GM21423 (cell line): ENCODE measurements at regions not wholly inside any gene's neighbourhood (a gene's known extent, or its start where the extent isn't known, plus 50 kb on each side); places are given as distances from the start of the nearest gene placed in this dataset.

Experiments used
- ATAC-seq: cut with Tn5 transposase; IDR thresholded peaks from one replicate; pipeline ENCODE4 v1.9.1; 2021; ENCODE audit warnings: mild to moderate bottlenecking, moderate library complexity; ENCODE audit not compliant: unreplicated experiment

GRCh38 chr13:22693691-22694090, 487.1 kb upstream of the SGCG start:
- ATAC-seq, result no peak

- no peak for ATAC-seq
These were observed 484.3 kb upstream of the SGCG start for GRCh38 chr13:22696433-22696832.

- ATAC-seq, result no peak
These were observed 482.3 kb upstream of the SGCG start for GRCh38 chr13:22698467-22698866.

GRCh38 chr13:22700246-22700887, 480.4 kb upstream of the SGCG start:
- no peak for ATAC-seq

GRCh38 chr13:22703601-22704209, 477.1 kb upstream of the SGCG start:
- ATAC-seq, result no peak

GRCh38 chr13:22707946-22708345, 472.8 kb upstream of the SGCG start:
- no peak for ATAC-seq

- no peak for ATAC-seq
These were observed 463.7 kb upstream of the SGCG start for GRCh38 chr13:22717036-22717435.

GRCh38 chr13:22726726-22727125, 454.1 kb upstream of the SGCG start:
- ATAC-seq, result no peak

GRCh38 chr13:22735011-22735995, 445.5 kb upstream of the SGCG start:
- ATAC-seq, result no peak

- no peak for ATAC-seq
These were observed 444.6 kb upstream of the SGCG start for GRCh38 chr13:22736084-22736767.

GRCh38 chr13:22736768-22737092, 444.0 kb upstream of the SGCG start:
- no peak for ATAC-seq

- ATAC-seq, result no peak
These were observed 442.4 kb upstream of the SGCG start for GRCh38 chr13:22738357-22738756.

- ATAC-seq, result no peak
These were observed 440.5 kb upstream of the SGCG start for GRCh38 chr13:22740264-22740663.

- no peak for ATAC-seq
These were observed 435.9 kb upstream of the SGCG start for GRCh38 chr13:22744688-22745452.

GRCh38 chr13:22748866-22749577, 431.8 kb upstream of the SGCG start:
- no peak for ATAC-seq

- ATAC-seq, result no peak
These were observed 431.2 kb upstream of the SGCG start for GRCh38 chr13:22749626-22750025.

- ATAC-seq, result no peak
These were observed 423.2 kb upstream of the SGCG start for GRCh38 chr13:22757530-22758120.

GRCh38 chr13:22758245-22758644, 422.5 kb upstream of the SGCG start:
- ATAC-seq, result no peak

- ATAC-seq, result no peak
These were observed 419.1 kb upstream of the SGCG start for GRCh38 chr13:22761709-22762108.

- no peak for ATAC-seq
These were observed 415.2 kb upstream of the SGCG start for GRCh38 chr13:22765547-22765946.
